ENCODE measurements at regions not wholly inside any gene's neighbourhood (a gene's known extent, or its start where the extent isn't known, plus 50 kb on each side); places are given as distances from the start of the nearest gene placed in this dataset.
"Not testable (repeated sequence)": the region's sequence is repeated elsewhere in the genome, so short reads cannot be mapped to it uniquely, and the experiment has no call there.

DNA sequence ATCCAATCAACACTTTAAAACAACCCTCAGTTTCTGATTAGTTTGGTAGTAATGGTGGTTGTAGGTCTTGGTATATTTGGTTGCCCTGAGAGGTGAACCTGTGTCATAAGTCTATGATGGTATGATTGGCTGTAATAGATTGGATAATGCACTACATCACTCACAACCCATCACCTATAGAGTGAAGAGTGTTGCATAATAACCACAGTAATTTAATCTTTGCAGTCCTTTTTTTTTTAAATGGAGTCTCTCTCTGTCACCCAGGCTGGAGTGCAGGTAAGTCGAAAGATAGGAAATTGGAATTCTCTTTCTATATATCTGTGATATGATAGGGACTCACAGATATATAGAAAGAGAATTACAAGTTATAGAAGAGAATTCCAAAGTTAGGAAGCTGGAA, 133.4 kb upstream of the PGR start:
- H3K4me1 Mint-ChIP-seq = peaks cover 12% of the 10 kb centered on the region
- TF ChIP-seq, protein P1, sequence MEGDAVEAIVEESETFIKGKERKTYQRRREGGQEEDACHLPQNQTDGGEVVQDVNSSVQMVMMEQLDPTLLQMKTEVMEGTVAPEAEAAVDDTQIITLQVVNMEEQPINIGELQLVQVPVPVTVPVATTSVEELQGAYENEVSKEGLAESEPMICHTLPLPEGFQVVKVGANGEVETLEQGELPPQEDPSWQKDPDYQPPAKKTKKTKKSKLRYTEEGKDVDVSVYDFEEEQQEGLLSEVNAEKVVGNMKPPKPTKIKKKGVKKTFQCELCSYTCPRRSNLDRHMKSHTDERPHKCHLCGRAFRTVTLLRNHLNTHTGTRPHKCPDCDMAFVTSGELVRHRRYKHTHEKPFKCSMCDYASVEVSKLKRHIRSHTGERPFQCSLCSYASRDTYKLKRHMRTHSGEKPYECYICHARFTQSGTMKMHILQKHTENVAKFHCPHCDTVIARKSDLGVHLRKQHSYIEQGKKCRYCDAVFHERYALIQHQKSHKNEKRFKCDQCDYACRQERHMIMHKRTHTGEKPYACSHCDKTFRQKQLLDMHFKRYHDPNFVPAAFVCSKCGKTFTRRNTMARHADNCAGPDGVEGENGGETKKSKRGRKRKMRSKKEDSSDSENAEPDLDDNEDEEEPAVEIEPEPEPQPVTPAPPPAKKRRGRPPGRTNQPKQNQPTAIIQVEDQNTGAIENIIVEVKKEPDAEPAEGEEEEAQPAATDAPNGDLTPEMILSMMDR (IDR thresholded peaks at IDR 0.05) = no peak
- no peaks in the 10 kb centered on the region for H3K36me3 Mint-ChIP-seq (ENCODE audit: low read depth)
- no peaks in the 10 kb centered on the region for H3K9me3 Mint-ChIP-seq
- no peak overlapping the region for H3K4me3 Mint-ChIP-seq
- no peak for DNase-seq
- peaks cover 4% of the 10 kb centered on the region for H3K27me3 Mint-ChIP-seq (ENCODE audit: low read depth, poor library complexity)
- H3K27ac Mint-ChIP-seq = no peak overlapping the region

DNA sequence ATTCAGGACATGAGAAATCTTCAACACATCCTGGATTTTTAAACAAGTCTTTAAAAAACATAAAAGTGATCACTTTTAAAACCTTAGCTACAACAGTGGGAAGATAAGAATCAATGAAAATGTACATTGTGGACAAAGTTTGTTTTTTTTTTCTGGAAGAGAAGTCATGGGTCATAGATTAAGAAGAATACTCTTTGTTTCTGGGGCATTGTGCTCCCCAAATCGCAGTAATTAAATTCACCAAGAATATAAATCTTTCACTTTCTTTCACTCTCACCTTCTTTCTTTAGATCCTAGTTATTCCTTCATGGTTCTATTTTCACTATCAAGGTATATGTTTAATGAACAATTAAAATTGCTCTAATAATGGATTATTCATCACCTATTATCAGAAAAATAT, 132.6 kb upstream of the PGR start:
- Mint-ChIP-seq H3K27me3 (ENCODE audit: low read depth, poor library complexity) (peaks cover 3% of the 10 kb centered on the region), H3K4me1 (peaks cover 12% of the 10 kb centered on the region), H3K27ac (no peak overlapping the region), H3K9me3 (no peaks in the 10 kb centered on the region), H3K4me3 (no peak overlapping the region), H3K36me3 (ENCODE audit: low read depth) (no peaks in the 10 kb centered on the region)
- no peak for DNase-seq
- TF ChIP-seq, protein P1 (IDR thresholded peaks at IDR 0.05) = no peak

DNA sequence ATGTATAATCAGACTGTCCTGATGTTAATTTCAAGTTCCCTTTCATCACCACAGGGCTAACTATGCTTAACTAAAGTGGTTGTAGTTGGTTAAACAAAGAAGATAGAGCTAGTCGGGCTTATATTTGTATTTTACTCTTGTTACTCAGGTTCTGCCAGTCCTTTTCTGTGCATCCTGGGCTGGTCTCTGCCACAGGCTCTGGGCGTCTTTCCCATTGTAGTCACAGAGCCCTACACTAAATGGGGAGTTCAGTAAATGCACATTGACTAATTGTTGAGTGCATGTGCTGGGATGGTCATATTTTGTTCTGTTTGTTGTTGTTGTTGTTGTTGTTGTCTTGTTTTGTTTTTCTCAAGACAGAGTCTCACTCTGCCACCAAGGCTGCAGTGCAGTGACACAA, 125.4 kb upstream of the PGR start:
- Mint-ChIP-seq H3K27ac (no peak overlapping the region), H3K9me3 (peaks cover 7% of the 10 kb centered on the region), H3K4me3 (no peak overlapping the region), H3K27me3 (ENCODE audit: low read depth, poor library complexity) (no peaks in the 10 kb centered on the region), H3K36me3 (ENCODE audit: low read depth) (no peaks in the 10 kb centered on the region), H3K4me1 (no peaks in the 10 kb centered on the region)
- TF ChIP-seq, protein P1 (IDR thresholded peaks at IDR 0.05) = no peak
- DNase-seq = no peak

DNA sequence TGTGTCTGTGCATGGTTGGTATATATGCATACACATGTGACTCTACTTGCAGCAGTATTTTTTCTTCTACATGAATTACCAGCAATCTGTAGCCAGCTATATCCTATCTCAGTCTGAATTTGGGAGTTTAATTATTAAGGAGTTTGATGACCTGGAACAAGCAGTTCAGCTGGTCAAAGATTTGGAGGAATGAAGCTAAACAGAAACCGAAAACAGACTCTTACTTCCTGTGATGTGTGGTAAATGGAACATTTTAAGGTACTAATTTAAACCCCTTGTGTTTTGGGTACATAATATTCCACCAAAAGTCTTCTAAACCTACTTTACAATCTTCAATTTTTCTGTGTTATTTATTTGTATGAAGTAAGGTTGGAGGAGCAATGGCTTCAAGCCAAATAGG, 124.4 kb upstream of the PGR start:
- Mint-ChIP-seq H3K27me3 (ENCODE audit: low read depth, poor library complexity) (no peaks in the 10 kb centered on the region), H3K4me1 (no peaks in the 10 kb centered on the region), H3K27ac (no peak overlapping the region), H3K4me3 (no peak overlapping the region), H3K9me3 (peaks cover 7% of the 10 kb centered on the region), H3K36me3 (ENCODE audit: low read depth) (no peaks in the 10 kb centered on the region)
- DNase-seq = no peak
- TF ChIP-seq, protein P1 (IDR thresholded peaks at IDR 0.05) = no peak

DNA sequence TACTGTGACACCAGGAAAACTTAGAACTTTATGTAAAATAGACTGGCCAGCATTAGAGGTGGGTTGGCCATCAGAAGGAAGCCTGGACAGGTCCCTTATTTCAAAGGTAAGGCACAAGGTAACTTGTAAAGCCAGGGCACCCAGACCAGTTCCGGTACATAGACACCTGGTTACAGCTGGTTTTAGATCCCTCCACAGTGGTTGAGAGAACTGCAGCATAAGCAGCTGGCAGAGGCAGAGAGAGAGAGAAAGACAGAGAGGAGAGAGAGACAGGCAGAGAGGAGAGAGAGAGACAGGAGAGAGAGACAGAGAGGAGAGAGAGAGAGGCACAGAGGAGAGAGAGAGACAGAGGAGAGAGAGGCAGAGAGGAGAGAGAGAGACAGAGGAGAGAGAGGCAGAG, 116.0 kb upstream of the PGR start:
- not testable (repeated sequence) for DNase-seq; H3K9me3 Mint-ChIP-seq; H3K4me3 Mint-ChIP-seq; H3K36me3 Mint-ChIP-seq (ENCODE audit: low read depth); H3K27ac Mint-ChIP-seq; H3K4me1 Mint-ChIP-seq
- peaks cover 11% of the 10 kb centered on the region for H3K27me3 Mint-ChIP-seq (ENCODE audit: low read depth, poor library complexity)

DNA sequence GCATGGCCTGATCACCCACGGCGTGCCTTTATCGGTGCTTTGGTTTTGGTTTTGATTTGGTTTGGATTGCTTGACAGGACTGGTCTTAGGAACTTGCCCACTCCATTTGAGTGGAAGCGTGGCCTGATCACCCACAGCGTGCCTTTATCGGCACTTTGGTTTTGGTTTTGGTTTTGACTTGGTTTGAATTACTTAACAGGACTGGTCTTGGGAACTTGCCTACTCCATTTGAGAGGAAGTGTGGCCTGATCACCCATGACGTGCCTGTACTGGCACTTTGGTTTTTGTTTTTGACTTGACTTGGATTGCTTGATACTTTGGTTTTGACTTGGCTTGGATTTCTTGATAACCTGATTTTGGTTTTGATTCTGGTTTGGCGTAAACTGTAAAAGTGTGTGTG, 115.5 kb upstream of the PGR start:
- not testable (repeated sequence) for DNase-seq; H3K4me1 Mint-ChIP-seq; H3K27ac Mint-ChIP-seq; H3K4me3 Mint-ChIP-seq; H3K36me3 Mint-ChIP-seq (ENCODE audit: low read depth)
- H3K9me3 Mint-ChIP-seq = peaks cover 12% of the 10 kb centered on the region
- peaks cover 11% of the 10 kb centered on the region for H3K27me3 Mint-ChIP-seq (ENCODE audit: low read depth, poor library complexity)

DNA sequence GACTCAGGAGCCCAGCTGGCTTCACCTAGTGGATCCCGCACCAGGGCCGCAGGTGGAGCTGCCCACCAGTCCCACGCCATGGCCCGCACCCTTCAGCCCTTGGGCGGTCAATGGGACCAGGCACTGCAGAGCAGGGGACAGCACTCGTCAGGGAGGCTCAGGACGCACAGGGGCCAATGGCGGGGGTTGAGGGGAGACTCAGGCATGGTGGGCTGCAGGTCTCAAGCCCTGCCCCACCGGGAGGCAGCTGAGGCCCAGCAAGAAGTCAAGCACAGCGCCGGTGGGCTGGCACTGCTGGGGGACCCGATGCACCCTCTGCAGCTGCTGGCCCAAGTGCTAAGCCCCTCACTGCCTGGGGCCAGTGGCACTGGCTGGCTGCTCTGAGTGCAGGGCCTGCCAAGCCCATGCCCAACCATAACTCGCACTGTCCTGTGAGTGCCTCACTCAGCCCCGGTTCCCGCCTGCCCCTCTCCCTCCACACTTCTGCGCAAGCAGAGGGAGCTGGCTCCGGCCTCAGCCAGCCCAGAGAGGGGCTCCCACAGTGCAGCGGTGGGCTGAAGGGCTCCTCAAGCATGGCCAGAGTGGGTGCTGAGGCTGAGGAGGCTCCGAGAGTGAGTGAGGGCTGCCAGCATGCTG, 111.7 kb upstream of the PGR start:
- Mint-ChIP-seq H3K36me3 (ENCODE audit: low read depth) (no peaks in the 10 kb centered on the region), H3K9me3 (peaks cover 17% of the 10 kb centered on the region), H3K27ac (no peak overlapping the region), H3K4me1 (no peaks in the 10 kb centered on the region), H3K27me3 (ENCODE audit: low read depth, poor library complexity) (peaks cover 11% of the 10 kb centered on the region), H3K4me3 (no peak overlapping the region)
- TF ChIP-seq, protein P1 (IDR thresholded peaks at IDR 0.05) = no peak
- no peak for DNase-seq

DNA sequence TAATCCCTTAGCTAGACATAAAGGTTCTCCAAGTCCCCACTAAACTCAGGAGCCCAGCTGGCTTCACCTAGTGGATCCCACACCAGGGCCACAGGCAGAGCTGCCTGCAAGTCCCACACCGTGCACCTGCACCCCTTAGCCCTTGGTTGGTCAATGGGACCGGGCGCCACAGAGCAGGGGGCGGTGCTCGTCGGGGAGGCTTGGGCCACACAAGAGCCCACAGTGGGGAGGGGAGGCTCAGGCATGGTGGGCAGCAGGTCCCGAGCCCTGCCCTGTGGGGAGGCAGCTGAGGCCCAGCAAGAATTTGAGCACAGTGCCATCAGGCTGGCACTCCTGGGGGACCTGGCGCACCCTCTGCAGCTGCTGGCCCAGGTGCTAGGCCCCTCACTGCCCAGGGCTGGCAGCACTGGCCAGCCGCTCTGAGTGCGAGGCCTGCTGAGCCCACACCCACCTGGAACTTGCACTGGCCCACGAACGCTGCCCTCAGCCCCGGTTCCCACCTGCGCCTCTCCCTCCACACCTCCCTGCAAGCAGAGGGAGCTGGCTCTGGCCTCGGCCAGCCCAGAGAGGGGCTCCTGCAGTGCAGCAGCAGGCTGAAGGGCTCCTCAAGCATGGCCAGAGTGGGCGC, 101.7 kb upstream of the PGR start:
- H3K27ac Mint-ChIP-seq; H3K36me3 Mint-ChIP-seq (ENCODE audit: low read depth); DNase-seq; H3K4me3 Mint-ChIP-seq; H3K4me1 Mint-ChIP-seq; H3K27me3 Mint-ChIP-seq (ENCODE audit: low read depth, poor library complexity): not testable (repeated sequence)
- H3K9me3 Mint-ChIP-seq = peaks cover 32% of the 10 kb centered on the region
